ENCODE measurements at regions not wholly inside any gene's neighbourhood (a gene's known extent, or its start where the extent isn't known, plus 50 kb on each side); places are given as distances from the start of the nearest gene placed in this dataset.

- TF ChIP-seq CTCF (conservative IDR thresholded peaks at IDR 0.05) = no peak
- no peak overlapping the region for H3K27ac ChIP-seq
Observed at GRCh38 chr6:97630604-97631003, 347.6 kb upstream of the MMS22L start.

GRCh38 chr6:97632341-97632740 lies 349.3 kb upstream of the MMS22L start:
- TF ChIP-seq CTCF (conservative IDR thresholded peaks at IDR 0.05) = no peak
- no peak overlapping the region for H3K27ac ChIP-seq

- no peak for TF ChIP-seq CTCF (conservative IDR thresholded peaks at IDR 0.05)
- no peak overlapping the region for H3K27ac ChIP-seq
Observed at GRCh38 chr6:97639702-97640101, 356.7 kb upstream of the MMS22L start.

GRCh38 chr6:97644353-97644752 lies 361.3 kb upstream of the MMS22L start:
- no peak for TF ChIP-seq CTCF (conservative IDR thresholded peaks at IDR 0.05)
- H3K27ac ChIP-seq = no peak overlapping the region

GRCh38 chr6:97645757-97646156 lies 362.7 kb upstream of the MMS22L start:
- TF ChIP-seq CTCF (conservative IDR thresholded peaks at IDR 0.05) = no peak

GRCh38 chr6:97653076-97653475 lies 370.1 kb upstream of the MMS22L start:
- TF ChIP-seq CTCF (conservative IDR thresholded peaks at IDR 0.05) = no peak
- no peak overlapping the region for H3K27ac ChIP-seq

More at GRCh38 chr6:97645757-97646156, 362.7 kb upstream of the MMS22L start:
- no peak overlapping the region for H3K27ac ChIP-seq

- TF ChIP-seq CTCF (conservative IDR thresholded peaks at IDR 0.05) = no peak
- no peak overlapping the region for H3K27ac ChIP-seq
Observed at GRCh38 chr6:97653517-97653916, 370.5 kb upstream of the MMS22L start.

GRCh38 chr6:97654674-97655073 lies 371.7 kb upstream of the MMS22L start:
- no peak for TF ChIP-seq CTCF (conservative IDR thresholded peaks at IDR 0.05)
- H3K27ac ChIP-seq = no peak overlapping the region
